HCT116 (cell line): ENCODE measurements at regions not wholly inside any gene's neighbourhood (a gene's known extent, or its start where the extent isn't known, plus 50 kb on each side); places are given as distances from the start of the nearest gene placed in this dataset.

Experiments used
- ELF1 ChIP-seq: IDR thresholded peaks from 2 replicates; pipeline ENCODE4 v1.6.1; 2012; ENCODE audit warnings: low read depth, borderline replicate concordance
- EZH2 ChIP-seq: fragments of 200-600 bp; sonication (generic); IDR thresholded peaks from 2 replicates; pipeline ENCODE4 v1.6.1; 2017; ENCODE audit warnings: antibody characterized with exemption, mixed run types

DNA sequence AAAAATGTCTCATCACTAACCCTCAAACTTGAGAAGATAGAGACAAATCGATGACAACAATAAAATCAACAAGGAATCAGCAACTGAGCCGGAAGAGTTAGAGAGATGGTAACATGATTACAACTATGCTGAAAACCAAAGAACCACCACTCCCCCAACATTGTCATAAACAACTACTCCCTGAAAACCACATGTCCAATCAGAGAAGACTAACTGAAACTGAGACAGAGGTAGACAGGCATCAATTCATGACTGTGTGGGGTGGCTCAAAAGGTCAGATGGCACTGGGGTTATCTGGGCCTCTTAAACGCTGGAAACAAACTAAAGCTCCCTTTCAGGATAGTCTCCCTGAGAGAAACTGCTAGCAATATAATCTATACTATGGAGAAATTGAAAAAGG is 488.8 kb downstream of the KCTD12 start:
- TF ChIP-seq ELF1 = no peak
- TF ChIP-seq EZH2 = no peak
